HG03139 (cell line): ENCODE measurements at regions not wholly inside any gene's neighbourhood (a gene's known extent, or its start where the extent isn't known, plus 50 kb on each side); places are given as distances from the start of the nearest gene placed in this dataset.

Experiments used
- ATAC-seq: cut with Tn5 transposase; IDR thresholded peaks from one replicate; pipeline ENCODE4 v1.9.1; 2021; ENCODE audit not compliant: unreplicated experiment

DNA sequence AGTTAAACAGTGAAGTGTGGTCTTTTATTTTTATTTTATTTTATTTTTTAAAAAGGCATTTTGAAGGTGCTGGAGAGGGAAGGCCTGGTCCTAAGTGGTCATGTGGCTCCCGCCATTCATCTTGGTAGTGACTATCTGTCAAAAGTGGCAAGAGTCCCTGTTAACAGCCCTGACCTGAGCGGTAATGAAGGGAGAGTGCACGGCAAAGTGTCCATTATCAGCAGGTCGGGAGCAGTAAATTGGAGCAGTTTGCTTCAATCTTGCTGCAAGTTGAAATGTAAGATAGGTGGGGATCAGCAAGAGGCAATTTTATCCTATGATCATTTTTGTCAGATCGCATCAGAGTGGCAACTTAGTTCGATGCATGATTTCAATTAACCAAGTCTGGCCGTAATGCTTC, 227.4 kb upstream of the SP4 start:
- ATAC-seq: no peak

DNA sequence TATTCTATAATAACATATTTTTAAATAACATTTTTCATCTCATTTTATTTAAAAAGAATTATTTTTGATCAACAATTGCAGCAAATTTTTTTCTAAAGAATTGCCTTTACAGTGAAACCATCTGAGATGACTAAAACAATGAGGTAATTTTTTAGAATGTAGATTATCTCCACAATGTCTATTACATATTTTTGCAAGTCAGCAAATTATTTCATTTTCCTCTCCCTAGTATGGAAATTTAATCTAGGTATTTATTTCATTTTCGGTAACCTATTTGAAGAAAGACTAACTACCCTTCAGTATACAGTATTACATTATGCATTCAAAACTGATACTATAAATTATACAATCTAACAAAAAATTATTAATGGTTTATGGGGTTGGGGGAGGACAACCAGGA, 213.2 kb upstream of the SP4 start:
- ATAC-seq: no peak

DNA sequence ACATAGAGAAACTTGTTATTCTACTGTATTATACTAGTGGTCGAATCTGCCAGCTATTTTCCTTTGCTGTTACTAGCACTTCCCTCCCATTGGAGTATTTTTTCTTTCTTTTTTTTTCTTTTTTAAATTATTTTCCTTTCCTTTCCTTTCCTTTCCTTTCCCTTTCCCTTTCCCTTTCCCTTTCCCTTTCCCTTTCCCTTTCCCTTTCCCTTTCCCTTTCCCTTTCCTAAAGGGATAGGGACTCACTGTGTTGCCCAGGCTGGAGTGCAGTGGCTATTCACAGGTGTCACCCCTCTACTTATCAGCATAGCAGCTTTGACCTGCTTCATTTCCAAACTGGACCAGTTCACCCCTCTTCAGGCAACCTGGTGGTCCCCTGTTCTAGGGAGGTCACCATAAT, 212.6 kb upstream of the SP4 start:
- no peak for ATAC-seq

DNA sequence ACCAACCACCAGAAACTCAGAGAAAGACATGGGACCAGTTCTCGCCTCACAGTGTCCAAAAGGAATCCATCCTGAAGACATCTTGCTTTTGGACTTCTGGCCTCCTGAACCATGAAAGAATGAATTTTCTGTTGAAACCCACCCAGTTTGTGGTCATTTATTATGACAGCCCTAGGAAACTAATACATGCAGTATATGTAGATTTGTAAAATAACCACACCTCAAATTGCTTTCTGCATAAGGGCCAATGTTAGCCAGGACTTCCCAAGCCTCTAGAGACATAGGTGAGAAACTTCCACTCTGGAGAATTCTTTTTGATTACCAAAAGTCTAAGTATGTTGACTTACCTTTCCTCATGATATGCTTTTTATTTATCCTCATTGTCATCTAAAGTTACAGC, 210.5 kb upstream of the SP4 start:
- ATAC-seq: no peak

- ATAC-seq: no peak
These were observed 209.7 kb upstream of the SP4 start for GRCh38 chr7:21218155-21218554.

DNA sequence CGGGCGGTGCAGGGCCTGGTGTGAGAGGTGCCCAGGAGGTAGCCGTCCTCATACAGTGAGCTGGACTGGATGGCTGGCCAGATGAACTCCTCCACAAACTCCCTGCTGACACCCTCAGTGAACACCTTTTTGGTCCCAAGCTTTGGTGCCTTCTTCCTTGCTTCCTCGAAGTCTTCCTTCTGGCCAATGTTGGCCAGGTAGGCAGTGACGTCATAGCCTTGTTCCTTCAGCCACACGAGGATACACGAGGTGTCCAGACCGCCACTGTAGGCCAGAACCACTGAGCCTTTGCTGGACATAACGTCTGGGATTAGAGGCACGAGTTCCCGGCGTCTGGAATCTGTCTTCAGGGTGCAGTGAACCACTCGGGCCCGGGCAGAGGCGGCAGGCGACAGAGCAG, 206.8 kb upstream of the SP4 start:
- no peak for ATAC-seq

DNA sequence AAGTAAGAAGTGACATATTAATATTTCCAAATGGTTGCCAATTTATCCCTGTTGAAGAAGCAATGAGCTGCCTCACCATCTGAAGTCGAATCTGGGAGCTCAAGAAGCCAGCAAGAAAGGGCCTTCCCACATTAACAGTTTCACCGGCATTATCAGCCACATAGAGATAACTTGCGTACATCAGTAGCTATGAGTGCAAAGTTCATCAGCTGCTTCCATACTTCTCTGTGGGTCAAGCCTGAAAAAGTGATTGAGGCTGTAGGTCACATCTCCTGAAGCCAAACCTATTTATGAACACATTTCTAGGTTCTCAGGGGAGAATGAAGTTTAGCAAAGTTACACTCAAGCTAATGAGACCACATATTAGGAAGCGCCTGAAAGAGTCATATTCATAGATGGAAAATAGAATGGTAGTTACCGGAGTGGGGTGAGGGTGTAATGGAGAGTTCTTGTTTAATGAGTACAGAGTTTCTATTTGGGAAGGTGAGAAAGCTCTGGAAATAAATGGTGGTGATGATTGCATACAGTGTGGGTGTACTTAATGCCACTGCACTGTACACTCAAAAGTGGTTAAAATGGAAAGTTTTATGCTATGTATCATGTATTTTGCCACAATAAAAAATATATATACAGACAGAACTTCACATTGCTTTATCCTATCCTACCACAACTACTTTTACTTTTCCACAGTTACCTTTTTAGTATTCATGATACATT, 189.3 kb upstream of the SP4 start:
- ATAC-seq: no peak

DNA sequence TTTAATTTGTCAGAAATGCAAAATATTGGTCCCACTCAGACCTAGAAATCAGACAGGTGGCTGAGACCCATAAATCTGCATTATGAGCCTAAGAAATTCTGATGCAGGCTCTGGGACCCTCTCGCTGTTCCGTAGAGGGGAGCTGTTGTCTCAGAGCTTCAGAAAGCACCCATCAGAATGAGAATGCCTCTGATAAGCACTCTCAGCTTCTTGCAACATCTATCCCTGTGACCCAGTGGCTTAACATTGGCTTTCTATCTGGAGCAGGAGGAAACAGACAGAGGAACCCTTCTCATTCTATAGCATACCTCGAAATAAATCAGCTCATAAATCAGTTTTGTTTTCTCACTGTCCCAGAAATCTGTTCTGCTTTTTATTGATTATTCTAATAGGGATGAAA, 184.6 kb upstream of the SP4 start:
- no peak for ATAC-seq

DNA sequence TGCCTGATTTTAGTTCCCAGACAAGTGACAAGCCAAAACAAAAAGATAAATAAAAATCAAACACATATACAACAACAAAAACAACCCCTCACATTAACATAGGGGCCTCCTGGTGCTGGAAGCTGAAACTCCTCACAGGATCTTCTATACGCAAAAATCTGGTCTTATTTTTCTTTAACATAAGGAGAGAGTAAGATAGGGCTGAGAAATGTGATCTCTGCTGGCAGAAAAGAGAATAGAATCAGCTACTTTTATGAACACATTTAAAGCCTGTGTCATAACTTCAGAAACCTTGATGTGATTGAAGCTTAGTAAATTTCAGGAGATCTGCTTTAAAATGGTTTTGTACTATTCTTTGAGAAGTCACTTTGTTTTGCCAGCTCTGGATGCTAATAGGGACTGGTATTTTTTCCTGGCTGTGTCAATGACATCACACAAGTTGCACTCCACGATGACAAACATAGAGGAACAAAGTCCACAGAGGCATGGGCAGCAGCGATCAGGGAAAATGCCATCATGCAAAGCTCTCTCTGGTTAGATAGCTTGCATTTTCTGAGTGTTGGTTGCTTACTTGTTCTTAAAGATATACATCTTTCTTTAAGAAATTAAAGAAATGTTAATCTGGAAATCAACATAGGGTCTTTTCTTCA, 176.6 kb upstream of the SP4 start:
- ATAC-seq: no peak

DNA sequence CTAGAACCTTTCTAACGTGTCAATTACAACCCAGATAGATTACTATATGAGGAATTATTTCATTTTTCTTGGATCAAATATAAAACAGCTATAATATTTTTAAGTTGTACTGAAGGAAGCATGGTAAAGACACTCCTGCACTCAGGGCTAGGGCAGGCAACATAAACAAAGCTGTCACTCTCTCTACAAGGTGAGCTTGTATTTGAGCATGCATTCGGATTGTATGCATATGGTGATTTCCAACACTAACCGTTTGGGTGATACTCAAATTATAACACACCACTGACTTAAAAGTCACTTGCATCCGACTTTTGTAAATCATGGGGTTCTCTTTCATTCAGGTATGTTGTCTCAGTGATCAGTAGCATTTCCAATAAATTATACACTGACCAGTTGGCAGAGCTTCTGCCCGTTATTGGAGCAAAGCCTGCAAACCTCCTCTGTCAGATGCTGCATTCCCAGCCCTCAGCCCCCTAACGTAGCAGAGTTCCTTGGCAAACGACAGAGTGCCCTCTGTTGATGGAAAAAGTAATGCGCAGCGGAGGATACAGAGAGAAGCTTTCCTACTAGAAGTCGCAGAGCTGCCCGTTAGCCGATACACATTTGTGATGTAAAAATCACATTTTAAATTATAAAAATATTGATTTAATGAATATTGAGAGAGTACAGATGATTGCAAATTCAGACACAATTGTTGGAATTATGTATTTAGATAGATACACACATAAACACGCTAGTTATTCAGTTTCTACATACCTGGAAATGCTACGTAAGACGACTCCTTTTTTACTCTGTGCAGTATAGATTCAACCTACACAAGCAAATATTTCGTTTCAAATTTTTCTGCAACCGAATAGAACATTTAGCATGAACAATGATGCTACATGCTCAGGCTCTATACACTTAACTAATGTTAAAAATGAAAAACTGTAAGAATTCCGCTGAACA, 173.9 kb upstream of the SP4 start:
- ATAC-seq: no peak

- no peak for ATAC-seq
These were observed 171.5 kb upstream of the SP4 start for GRCh38 chr7:21256310-21256877.

GRCh38 chr7:21260939-21261338, 166.9 kb upstream of the SP4 start:
- ATAC-seq: no peak

GRCh38 chr7:21261627-21262594, 166.0 kb upstream of the SP4 start:
- peak; percentile 86 for ATAC-seq

DNA sequence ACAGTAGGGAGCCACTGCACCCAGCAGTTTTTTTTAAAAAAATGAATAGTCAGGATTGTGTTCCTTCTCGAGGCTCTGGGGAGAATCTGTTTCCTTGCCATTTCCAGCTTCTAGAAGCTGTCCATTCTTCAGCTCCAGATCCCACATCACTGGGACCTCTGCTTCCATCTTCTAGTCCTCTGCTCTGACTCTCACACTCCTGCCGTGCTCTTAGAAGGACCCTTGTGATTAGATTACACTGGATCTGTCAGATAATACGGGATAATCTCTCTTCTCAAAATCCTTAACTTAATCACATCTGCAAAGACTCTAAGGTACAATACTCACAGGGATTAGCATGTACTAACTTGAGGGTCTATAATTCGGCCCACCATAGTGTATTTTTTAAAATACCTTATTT, 158.9 kb upstream of the SP4 start:
- no peak for ATAC-seq

DNA sequence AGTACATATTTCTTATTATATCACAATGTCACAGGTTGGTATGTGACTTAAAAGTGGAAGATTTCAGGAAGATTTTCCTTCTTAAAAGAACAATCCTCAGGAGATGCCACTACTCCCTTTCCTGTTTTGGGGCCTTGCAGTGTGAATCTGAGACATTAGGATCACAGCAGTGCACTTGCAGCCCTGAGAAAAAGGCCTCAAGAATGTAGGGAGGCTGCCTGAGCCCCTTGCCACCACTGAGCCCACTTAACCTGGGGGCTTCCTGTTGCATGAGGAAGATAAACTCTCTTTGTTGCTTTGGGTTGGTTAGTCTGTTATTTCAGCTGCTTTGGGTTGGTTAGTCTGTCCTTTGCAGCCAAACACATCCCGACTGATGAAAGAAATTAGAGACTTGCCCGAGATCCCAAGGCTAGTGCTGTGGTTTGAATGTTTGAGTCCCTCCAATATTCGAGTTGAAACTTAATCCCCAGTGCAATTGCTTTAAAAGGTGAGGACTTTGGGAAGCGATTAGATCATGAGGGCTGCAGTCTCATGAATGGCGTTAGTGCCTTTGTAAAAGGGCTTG, 151.3 kb upstream of the SP4 start:
- ATAC-seq: no peak

- no peak for ATAC-seq
These were observed 148.9 kb upstream of the SP4 start for GRCh38 chr7:21278944-21279343.

DNA sequence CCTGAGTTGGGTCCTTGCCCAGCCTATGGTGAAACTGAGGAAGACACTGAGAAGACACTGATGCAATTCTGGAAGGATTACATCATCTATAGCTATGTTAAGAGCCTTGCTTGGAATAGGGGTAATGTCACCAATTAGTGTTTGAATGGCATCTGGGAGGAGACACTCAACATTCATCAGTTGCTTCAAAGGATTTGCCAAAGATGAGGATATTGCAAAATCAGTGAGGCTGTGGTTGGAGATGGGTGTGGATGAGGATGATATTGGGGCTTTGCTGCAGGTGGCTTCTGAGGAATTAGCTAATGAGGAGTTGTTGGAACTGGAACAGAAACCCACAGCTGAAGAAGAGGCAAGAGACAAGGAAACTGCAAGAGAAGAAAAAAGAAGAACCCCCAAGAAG, 146.7 kb upstream of the SP4 start:
- ATAC-seq: no peak

DNA sequence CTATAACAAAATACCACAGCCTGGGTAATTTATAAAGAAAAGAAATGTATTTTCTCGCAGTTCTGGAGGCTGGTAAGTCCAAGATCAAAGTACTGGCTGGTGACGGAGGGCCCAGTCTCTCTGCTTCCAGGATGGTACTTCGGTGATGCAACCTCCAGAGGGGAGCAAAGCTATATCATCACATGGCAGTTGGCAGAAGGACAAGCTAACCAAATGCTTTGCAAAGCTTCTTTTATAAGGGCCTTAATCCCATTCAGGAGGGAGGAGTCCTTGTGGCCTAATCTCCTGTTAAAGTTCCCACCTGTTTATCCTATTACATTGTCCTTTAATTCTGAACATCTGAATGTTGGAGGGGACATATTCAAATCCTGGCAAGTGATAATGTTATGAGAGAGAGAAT, 134.1 kb upstream of the SP4 start:
- ATAC-seq: no peak

DNA sequence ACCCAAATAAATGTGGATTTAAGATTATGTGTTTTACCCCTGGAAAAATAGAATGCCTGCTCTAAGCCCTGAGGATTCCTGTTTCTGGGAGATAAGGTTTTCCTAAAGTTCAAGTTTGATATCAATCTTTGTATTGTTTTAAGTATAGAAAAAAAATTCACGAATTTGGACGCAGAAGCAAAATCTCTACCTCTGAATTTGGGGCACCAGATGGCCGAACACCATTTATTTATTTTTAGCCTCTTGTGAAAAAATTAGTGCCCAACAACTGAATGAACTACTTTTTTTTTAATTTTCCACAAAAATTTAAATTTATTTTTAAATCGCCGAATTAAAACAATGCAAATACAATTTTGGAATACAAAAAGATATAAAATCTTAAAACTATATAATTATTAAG, 128.1 kb upstream of the SP4 start:
- no peak for ATAC-seq

DNA sequence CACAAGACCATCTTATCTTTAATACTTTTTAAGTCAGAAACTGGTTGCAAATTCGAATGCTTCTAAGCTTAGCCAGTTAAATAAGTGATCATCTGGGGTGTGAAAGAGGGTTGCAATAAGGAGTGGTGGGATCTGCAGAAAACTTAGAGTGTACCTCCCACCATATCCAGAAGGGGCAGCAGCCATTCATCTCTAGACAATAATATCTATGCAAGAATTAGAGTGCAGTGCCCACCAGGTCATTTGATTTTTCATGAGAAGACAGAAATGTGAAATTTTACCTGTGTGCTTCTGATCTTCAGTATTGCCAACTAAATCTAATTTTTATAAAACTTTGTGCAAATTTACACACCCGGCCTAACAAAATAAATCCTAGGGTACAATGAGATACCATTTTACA, 127.2 kb upstream of the SP4 start:
- peak; percentile 56 for ATAC-seq
